GM21390 (cell line): ENCODE measurements at regions not wholly inside any gene's neighbourhood (a gene's known extent, or its start where the extent isn't known, plus 50 kb on each side); places are given as distances from the start of the nearest gene placed in this dataset.
"Not testable (repeated sequence)": the region's sequence is repeated elsewhere in the genome, so short reads cannot be mapped to it uniquely, and the experiment has no call there.

Experiments
- ATAC-seq: cut with Tn5 transposase; IDR thresholded peaks from one replicate; pipeline ENCODE4 v1.9.1; 2021; ENCODE audit not compliant: unreplicated experiment

DNA sequence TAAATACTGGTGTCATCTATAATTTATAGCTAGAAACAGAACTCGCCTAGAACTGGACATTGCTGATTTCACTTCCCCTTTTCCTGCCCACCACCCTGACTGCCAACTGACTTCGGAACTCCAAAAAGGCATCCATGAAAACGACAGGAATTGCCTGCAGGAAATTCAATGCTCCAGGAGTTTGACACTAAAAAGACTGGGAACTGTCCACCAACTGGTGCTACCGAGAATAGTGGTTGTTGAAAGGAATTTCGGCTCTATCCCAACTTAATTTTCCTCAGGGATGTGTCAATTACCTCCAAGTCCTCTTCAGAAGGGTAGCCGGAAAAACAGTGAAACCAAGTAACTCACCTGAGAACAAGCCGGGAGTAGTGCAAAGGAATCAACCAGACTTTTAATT, 440.0 kb downstream of the PRELID2 start:
- ATAC-seq: not testable (repeated sequence)

DNA sequence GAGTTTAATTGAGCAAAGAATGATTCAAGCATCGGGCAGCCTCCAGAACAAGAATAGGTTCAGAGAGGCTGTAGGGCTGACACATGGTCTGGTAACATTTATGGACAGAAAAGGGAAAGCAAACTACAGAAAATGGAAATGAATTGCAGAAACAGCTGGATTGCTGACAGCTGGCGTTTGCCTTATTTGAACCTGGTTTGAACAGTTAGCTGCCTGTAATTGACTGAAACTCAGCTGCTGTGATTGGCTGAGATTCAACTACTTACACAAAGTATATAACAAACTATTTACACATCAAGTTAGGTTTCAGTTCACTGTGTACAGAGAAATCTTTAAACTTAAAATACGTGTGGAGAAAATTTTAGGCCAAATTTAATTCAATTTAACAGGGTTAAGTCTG, 441.7 kb downstream of the PRELID2 start:
- no peak for ATAC-seq

DNA sequence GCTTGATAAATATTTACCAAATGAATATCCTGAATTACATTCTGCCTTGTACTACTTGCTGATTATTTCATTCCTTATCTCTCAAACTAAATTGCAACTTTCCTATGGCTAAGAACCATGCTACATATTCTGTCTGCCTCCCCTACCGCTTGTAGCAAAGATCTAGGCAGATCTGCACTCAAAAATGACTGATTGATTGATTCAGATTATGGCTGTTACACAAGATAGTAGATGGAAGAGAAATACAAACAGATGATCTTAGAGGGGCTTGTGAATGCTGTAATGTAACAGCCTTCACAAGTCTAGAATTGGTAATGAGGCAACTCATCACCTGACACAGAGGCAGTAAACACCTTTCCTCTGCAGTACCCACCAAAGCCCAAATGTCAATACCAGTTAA, 446.1 kb downstream of the PRELID2 start:
- no peak for ATAC-seq

DNA sequence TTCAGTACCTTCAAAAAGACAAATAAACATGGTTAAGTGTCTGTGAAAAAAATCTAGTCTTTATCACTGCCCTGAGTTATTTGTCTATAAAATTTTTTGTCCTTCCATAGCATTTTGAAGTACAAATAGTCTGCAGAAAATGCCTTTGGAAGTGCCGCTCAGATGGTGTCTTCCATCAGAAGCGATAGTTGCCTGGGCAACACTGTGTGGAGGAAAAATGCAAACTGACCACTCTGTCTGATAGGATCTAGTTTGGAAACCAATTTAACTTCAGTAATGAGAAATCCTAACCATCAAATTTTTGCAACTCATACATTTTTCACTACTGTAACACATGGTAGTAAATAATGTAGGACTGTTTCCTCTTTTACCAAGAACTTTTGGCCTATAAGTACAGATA, 449.9 kb downstream of the PRELID2 start:
- ATAC-seq: no peak

DNA sequence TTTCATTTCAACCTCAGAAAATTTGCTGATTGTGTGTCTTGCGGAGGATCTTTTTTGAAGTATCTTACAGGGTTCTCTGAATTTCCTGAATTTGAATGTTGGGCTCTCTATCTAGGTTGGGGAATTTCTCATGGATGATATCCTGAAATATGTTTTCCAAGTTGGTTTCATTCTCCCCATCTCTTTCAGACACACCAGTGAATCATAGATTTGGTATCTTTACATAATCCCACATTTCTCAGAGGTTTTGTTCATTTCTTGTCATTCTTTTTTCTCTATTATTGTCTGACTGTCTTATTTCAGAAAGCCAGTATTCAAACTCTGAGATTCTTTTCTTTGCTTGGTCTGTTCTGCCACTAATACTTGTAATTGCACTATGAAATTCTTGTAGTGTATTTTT, 456.9 kb downstream of the PRELID2 start:
- ATAC-seq: no peak

DNA sequence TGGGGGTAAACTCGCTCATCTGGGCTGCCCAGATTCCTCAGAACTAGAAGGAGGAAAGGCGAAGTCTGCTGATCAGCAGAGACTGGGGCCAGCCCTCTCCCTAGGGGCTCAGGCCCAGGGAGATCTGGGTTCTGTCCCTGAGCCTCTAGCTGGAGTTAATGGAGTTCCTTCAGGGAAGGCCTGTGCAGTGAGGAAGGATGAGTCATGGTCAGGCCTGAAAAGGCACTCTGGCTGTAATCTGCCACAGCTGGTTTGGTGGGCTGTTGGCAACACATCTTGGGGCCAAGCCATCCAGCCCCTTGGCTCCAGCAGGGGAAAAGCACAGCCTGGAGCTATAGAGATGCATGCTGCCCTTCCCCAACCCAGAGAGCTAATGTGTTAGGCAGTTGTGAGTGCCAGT, 459.6 kb downstream of the PRELID2 start:
- ATAC-seq: no peak

DNA sequence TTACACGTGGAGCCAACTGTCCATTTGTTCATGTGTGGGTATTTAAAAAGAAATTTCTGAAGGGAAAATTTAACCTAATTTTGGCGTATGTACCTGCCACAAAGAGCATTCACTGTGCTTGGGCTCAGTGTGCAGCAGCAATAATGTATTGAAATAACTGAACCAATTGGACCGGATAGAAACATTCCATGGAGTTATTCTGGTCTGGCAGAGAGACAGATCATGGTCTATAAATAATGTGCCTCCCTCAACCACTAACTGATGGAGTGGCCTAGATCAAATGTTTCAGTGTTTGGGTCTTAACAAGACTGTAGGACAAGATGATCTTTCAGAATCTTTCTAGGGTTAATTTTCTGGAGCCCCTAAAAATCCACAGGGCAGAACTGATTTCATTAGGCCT, 469.7 kb downstream of the PRELID2 start:
- ATAC-seq: no peak

DNA sequence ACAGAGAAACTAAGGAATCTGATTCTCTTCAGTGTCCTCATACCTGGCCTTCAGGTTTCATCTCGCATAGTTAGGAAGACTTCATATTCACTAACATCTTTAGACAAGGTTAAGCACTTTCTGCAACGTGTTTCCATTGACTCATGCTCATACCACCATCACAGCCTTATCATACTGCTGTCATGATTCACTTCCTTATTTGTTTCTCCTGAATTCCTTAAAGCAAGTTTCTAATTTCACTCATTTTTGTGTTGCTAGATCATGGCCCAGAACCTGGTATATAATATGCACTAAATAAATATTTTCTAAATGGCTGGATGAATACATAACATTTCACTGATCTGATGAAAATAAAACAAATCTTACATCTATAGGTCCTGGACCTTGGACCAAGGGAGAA, 472.9 kb downstream of the PRELID2 start:
- ATAC-seq: no peak

DNA sequence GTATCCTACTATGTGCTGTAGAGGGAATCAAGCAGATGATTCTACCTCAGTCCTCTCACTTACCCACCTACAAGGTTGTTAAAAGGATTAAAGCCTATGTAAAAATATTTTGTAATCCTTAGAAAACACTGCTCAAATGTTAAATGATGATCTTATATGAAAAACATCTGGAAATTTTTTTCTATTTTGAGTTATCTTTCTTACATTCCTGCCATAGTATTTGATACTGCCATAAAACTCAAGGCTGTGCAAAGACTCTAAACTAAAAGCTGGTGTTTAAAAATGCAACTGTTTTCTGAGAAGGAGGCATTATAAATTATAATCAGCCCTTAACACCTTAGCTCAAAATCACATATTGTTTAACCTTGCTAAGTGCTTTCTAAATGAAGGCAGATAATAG, 474.2 kb downstream of the PRELID2 start:
- ATAC-seq: no peak

DNA sequence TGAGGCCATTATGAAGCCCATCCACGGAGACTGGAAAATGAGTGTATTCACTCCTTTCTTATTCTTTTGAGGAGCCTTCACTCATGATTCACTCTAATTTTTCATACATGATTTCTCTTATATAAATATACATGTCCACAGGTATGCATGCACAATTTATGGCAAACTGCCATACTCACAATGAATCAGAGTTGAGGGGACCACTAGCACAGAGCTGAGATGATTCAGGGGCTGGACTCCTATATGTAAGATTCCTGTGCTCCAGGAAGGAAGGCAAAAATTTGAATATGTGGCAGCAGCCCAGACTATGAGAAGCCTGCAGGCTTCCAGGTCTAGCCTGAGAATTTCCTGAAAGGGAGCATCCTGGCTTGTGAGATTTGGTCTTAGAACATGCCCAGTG, 484.6 kb downstream of the PRELID2 start:
- ATAC-seq: no peak

DNA sequence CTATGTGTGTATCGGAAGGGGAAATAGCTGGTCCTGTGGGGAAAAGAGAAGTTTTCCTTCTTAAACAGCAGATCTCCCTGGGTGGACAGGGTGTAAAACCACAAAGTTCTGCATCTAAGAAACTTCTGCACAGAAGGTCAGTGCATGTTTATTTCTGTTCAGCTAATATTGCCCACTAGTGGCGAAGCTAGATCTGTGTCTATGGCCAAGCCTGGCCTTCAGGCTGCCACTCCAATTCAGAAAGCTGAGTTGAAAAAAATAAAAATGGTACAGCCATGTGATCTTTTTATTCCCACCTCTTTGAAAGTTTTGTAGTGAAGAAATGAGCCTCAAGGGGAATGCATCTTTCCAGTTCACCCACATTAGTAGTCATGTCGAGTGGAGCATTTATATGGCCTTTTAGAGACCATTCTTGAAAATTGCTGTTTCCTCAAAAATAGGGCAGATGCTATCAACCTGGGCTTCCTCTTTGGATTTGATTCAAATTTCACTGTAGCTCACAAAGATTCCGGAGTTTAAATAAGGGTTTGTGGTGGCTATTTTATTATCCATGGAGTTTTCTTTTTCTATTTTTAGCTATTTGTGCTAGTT, 488.0 kb downstream of the PRELID2 start:
- no peak for ATAC-seq

DNA sequence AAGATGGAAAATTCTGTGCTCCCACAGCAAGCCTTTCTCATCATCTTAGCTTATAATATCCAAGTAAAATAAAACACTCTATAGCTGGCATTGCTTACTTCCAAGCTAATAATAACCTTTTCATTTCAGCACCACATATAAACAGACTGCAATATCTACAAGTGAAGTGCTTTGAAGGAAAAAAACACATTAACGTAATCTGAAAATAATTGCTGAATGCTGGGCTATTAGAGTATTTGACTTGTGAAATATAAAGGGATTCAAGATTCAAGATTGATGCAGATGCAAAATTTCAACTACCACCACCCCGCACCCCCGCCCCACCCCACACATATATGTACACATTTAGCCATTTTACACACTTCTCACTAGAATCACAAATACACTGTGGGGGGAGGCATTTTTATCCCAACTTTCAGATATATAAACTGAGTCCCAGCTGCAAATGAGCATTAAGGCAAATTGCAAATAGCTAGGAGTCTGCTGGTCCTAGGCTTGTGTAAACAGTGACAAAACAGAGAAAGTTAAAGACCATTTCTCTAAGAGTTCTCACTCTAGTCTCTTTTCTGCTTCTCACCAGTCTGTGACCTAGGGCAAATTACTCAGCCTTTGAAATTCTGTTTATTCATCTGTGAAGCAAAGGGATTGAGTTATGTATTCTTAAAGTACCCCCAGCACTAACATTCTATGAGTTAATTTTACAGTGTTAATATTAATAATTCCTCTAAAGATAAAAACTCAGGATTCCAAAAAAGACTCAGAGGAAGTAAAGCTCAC, 489.4 kb downstream of the PRELID2 start:
- ATAC-seq: no peak

DNA sequence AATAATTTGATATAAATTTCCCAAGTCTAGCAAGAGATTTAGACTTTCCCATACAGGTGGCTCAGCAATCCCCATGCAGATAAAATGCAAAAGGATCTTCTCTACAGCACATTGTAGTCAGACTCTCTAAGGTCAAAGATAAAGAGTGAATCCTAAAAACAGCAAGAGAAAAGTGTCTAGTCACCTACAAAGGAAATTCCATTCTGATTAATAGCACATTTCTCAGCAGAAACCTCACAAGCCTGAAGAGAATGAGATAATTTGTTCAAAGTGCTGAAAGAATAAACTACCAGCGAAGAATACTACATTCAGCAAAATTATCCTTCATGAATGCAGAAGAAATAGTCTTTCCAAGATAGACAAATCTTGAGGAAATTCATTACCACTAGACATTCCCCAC, 493.3 kb downstream of the PRELID2 start:
- ATAC-seq: no peak

DNA sequence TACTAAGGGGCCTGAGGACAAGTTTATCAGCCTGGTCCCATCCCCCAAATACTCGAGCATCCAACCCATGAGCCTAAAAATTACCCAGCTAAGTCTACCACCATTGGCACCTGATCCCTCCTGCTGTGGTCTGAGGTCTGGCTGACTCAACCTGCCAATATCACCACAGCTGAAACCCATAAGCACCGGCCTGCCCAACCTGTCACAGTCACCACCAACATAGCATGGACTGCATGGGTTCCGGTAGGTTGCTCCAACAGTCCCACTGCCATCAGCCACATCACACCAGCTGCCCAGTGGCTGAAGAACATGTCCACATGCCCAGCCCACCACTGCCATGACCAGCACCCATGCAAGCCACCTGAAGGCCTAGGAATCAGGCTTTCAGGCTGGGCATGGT, 495.0 kb downstream of the PRELID2 start:
- ATAC-seq: no peak

DNA sequence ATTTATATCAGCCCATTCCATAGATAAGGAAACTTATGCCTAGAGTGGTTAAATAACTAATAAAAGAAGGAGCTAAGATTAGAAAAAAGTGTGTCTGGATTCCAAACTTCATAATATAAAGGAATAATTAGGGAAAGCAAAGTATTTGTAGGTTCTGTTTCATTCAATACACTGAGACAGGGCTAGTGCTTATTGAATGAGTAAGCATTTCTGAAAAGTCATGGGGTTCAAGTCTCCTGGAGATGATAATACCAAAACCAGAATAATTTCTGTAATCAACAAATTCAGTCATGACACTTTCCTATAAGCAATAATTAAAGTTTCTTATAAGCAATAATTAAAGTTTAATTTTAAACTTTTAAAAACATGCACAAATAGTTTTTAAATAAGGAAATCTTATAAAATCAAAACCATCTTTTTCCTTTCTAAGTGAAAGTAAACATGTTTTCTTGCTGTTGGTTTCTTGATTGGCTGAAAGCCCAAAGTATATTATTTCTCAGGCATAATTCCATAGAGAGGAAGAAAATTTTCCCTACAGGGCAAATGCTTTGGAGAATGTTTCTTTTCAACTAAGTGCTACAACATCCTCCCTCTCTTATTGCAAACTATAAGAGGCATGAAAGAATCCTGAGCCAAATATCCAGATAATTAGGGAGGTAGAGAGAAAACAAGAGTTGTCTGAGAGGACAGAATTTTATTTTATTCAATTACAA, 510.2 kb downstream of the PRELID2 start:
- ATAC-seq: no peak

DNA sequence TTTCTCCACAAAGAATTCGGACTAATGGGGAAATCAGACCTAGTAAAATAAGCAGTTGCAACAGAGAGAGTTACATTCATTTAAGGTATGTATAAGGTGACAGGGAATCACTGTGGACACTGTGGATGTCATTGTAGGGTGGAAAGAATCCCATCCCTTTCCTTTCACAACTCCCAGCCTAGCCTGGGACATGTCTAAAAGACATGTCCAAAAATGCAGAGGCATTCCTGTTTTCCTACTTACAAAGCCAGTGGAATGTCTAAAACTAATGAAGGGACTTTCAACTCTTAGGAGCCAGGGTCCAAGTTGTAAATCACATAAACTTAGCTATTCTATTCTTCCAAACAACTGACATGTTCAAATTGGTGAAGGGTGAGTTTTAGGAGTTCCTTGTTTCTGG, 511.0 kb downstream of the PRELID2 start:
- ATAC-seq: no peak

DNA sequence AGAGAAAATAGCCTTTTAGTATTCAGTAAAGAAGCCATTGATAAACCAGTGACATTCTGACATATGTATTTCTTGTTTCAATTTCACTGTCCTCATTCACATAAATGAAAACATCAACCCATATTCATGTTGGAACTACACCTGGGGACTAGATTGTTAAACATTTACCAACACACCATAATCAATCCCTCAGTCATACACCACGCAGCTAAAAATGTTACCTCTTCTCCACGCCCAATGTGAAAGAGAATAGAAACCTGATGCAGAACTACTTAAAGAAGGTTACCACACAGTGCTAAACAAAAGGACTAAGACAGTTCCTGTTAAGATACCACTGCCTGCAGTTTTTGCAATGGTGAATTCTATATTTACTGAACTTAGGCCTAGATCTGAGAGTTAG, 518.9 kb downstream of the PRELID2 start:
- peak; percentile 90 for ATAC-seq

DNA sequence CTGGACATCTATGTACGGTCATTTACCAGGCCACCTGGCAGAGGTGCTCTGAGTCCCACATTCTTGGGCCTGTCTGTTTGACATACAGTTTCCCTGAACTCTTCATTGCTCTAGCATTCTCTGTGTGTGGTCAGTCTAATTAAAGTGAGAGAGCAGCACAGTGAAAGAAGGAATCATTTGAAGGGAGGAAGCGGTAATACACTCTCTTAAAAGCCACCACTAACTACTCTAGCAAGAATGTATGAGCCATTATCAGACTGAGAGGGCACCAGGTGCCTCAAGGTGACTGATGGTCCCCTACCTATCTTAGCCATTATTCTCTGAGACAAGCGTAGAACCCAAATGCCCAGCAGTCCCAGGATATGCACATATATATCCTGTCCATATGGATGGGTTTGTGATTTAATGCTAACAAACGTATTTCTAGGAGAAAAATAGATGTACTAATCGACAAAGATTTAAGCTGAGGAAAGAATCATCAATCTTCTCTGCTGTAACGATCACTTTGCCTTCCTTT, 527.2 kb downstream of the PRELID2 start:
- ATAC-seq: no peak

DNA sequence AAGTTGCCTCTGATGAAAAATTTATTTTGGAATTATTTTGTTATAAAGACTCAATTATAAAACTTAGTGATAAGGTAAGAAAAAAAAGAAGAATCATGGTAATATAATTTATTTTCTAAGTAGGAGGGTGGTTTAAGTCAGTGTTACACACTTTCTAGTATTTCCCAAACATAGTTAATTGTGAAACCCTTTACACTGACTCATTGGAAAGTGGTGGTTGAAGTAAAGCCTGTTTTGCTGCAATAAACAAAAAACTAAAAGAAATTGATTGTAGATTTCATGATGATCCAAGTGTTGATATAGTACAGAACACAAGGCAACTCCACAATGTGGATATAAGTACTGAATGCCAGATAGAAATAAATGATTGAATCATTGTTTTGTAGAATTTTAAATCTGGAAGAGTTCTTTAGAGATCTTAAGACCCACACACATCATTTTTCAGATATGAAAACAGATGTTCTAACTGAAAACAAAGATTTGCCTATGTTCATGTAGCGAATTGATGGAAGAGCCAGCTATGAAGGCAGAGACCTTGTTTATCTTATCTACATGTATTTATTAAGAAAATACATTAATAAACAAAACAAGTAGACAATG, 539.8 kb downstream of the PRELID2 start:
- ATAC-seq: no peak

DNA sequence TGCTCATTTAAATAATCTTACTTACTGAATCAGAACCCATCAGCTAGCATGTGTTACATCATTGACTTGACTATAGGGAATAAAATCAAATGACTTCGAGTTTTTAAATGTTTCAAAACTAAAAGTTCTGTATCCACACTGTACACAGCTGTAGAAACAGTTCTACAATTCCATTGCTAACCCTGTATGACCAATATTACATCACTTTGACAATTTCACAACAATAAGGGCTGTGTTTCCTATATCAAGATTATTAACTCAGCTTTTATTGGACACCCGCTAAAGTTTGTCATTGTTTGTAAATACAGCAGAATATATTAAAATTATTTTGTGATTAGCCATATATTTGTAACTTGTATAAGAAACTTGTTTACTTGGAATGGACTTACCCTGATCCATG, 540.8 kb downstream of the PRELID2 start:
- ATAC-seq: no peak

DNA sequence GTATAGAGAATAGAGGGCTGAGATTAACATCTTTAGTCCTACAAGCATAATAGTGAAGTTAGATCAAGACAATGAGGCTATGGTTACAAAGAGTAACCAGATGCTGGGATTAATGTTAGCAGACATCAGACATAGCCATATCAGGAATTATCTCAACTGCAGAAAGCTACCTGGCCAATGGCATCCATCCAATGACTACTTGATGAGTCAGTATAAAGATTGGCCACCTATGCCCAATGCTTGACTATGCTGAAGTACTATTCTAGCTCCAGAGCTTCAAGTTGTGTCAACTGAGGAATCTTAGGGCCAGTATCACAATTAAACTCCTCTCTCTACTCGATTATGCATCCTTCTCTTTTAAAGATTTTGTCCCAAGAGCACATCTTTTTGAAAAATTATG, 541.4 kb downstream of the PRELID2 start:
- ATAC-seq: no peak

DNA sequence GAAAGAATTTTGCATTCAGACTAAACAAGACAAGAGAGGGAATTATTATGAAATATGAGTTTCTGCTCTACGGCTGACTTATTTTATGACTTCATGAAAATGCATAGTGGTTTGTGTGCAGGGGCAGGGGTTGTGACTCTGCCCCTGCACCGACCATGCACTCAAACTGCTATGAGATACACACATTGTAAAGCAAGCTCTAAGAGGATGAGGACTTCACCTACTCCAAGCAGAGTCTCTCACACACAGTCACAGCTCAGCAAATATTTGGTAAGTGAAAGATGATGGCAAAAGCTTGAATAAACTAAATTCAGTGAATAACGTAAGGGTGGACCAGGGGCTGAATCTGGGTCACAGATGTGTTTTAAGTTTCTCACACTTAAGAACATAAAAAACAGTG, 542.9 kb downstream of the PRELID2 start:
- ATAC-seq: no peak
